K562 (cell line): ENCODE measurements at regions not wholly inside any gene's neighbourhood (a gene's known extent, or its start where the extent isn't known, plus 50 kb on each side); places are given as distances from the start of the nearest gene placed in this dataset.

ENCODE experiments used
- HMBOX1 ChIP-seq: sonication (generic); IDR thresholded peaks from 2 replicates; pipeline ENCODE4 v1.6.1; 2016
- MAFG ChIP-seq: fragments of 450-650 bp; conservative IDR thresholded peaks from 2 replicates; pipeline ENCODE4 v1.6.1; 2016; ENCODE audit warnings: missing genetic modification characterization, missing compliant biosample characterization
- MCM3 ChIP-seq: fragments of 450-650 bp; IDR thresholded peaks from 2 replicates; pipeline ENCODE4 v1.6.1; 2016
- MTF1 ChIP-seq: fragments of 250-450 bp; sonication (Bioruptor Pico); IDR thresholded peaks from 2 replicates; pipeline ENCODE4 v1.9.0; 2021; ENCODE audit warnings: moderate library complexity, mild to moderate bottlenecking, inconsistent platforms, borderline replicate concordance
- NFE2L1 ChIP-seq: fragments of 450-650 bp; IDR thresholded peaks from 2 replicates; pipeline ENCODE4 v1.6.1; 2016; ENCODE audit warnings: missing genetic modification characterization, low read depth, mild to moderate bottlenecking, missing compliant biosample characterization, moderate library complexity, borderline replicate concordance
- POLR2G ChIP-seq: fragments of 200-400 bp; formaldehyde crosslinking; IDR thresholded peaks from 2 replicates; pipeline ENCODE4 v1.6.1; 2017; ENCODE audit warnings: low read depth, mild to moderate bottlenecking, antibody characterized with exemption, low read length, moderate library complexity
- SNRNP70 ChIP-seq: fragments of 200-400 bp; formaldehyde crosslinking; optimal IDR thresholded peaks from 2 replicates; pipeline ENCODE3; 2017; ENCODE audit warnings: low read depth, low read length
- SP2 ChIP-seq: IDR thresholded peaks from 2 replicates; pipeline ENCODE4 v1.6.1; 2011; ENCODE audit warnings: mild to moderate bottlenecking, low read depth, low read length, moderate library complexity; ENCODE audit not compliant: poor library complexity, severe bottlenecking; ENCODE audit errors: extremely low read depth
- SRSF3 ChIP-seq: fragments of 200-400 bp; formaldehyde crosslinking; IDR thresholded peaks from 2 replicates; pipeline ENCODE4 v1.6.1; 2016; ENCODE audit warnings: mild to moderate bottlenecking, low read length, moderate library complexity; ENCODE audit not compliant: insufficient read depth
- TAF15 ChIP-seq: fragments of 200-400 bp; formaldehyde crosslinking; IDR thresholded peaks from 2 replicates; pipeline ENCODE4 v1.6.1; 2017; ENCODE audit warnings: mild to moderate bottlenecking, low read depth, low read length, moderate library complexity
- ZNF766 ChIP-seq: fragments of 200-800 bp; sonication (Bioruptor generic); conservative IDR thresholded peaks from 2 replicates; pipeline ENCODE4 v1.6.1; 2016; ENCODE audit warnings: missing genetic modification characterization, missing compliant biosample characterization
- TF ChIP-seq, protein P1 (sequence below), 2 experiments: fragments of 450-650 bp; IDR thresholded peaks; 2 replicates each; pipeline ENCODE4 v1.6.1; 2016; ENCODE audit warnings: mild to moderate bottlenecking in 2 of 2, borderline replicate concordance in 1 of 2, low read depth in 1 of 2, moderate library complexity in 1 of 2
- TF ChIP-seq, protein P2 (sequence below), 2 experiments: fragments of 250-450 bp in 1 of 2; fragments of 450-650 bp in 1 of 2; sonication (Bioruptor Pico) in 1 of 2; IDR thresholded peaks; 2 replicates each; pipeline versions ENCODE4 v1.6.1 to v1.8.0; 2016 to 2021; ENCODE audit warnings: mild to moderate bottlenecking in 2 of 2, moderate library complexity in 2 of 2, missing compliant biosample characterization in 1 of 2, missing genetic modification characterization in 1 of 2

- TF ChIP-seq, protein P1, sequence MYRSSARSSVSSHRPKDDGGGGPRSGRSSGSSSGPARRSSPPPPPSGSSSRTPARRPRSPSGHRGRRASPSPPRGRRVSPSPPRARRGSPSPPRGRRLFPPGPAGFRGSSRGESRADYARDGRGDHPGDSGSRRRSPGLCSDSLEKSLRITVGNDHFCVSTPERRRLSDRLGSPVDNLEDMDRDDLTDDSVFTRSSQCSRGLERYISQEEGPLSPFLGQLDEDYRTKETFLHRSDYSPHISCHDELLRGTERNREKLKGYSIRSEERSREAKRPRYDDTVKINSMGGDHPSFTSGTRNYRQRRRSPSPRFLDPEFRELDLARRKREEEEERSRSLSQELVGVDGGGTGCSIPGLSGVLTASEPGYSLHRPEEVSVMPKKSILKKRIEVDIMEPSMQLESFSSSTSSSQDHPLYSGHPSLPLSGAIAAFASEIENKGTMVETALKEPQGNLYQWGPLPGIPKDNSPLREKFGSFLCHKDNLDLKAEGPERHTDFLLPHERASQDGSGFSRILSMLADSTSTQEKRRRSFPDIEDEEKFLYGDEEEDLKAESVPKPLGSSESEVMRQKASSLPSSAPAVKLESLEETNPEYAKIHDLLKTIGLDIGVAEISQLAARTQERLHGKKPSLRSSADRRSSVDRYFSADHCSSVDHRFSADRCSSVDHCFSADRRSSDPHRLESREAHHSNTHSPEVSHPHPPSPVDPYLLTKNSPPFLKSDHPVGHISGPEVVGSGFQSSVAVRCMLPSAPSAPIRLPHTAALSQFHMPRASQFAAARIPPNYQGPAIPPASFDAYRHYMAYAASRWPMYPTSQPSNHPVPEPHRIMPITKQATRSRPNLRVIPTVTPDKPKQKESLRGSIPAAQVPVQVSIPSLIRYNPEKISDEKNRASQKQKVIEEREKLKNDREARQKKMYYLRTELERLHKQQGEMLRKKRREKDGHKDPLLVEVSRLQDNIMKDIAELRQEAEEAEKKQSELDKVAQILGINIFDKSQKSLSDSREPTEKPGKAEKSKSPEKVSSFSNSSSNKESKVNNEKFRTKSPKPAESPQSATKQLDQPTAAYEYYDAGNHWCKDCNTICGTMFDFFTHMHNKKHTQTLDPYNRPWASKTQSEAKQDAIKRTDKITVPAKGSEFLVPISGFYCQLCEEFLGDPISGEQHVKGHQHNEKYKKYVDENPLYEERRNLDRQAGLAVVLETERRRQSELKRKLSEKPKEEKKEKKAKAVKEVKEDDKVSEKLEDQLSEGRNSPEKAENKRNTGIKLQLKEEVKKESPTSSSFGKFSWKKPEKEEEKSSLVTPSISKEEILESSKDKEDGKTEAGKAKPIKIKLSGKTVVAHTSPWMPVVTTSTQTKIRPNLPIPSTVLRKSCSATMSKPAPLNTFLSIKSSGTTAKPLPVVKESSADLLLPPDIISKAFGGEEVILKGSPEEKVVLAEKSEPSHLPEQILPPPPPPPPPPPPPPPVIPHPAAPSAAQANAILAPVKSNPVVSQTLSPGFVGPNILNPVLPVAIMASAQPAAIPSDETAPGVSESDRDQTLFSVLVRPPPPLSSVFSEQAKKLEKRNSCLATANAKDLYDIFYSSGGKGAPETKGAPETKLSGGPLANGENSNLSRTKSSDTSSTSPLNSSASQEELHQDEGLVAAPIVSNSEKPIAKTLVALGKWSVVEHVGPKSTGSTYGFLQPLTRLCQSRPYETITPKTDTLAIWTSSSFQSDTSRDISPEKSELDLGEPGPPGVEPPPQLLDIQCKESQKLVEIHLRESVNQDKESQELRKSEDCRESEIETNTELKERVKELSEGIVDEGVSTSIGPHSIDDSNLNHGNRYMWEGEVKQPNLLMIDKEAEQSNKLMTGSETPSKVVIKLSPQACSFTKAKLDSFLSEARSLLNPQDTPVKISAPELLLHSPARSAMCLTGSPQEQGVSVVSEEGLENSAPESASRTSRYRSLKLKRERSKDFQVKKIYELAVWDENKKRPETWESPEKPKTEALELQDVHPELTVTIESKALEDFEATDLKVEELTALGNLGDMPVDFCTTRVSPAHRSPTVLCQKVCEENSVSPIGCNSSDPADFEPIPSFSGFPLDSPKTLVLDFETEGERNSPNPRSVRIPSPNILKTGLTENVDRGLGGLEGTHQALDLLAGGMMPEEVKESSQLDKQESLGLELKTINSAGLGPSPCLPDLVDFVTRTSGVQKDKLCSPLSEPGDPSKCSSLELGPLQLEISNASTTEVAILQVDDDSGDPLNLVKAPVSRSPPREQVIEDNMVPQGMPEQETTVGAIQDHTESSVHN (IDR thresholded peaks at IDR 0.05; ENCODE audit: borderline replicate concordance in 1 of 2, low read depth in 1 of 2), result no peak
- TF ChIP-seq POLR2G, result no peak
- TF ChIP-seq MCM3, result no peak
- no peak for TF ChIP-seq TAF15
- TF ChIP-seq, protein P2, sequence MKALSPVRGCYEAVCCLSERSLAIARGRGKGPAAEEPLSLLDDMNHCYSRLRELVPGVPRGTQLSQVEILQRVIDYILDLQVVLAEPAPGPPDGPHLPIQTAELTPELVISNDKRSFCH (CRISPR knock-in tag; IDR thresholded peaks at IDR 0.05), result no peak
- TF ChIP-seq, protein P2 (tag; IDR thresholded peaks at IDR 0.05), result no peak
- TF ChIP-seq HMBOX1, result no peak
- TF ChIP-seq MTF1 (CRISPR knock-in tag), result no peak
- TF ChIP-seq MAFG (tag), result no peak
- no peak for TF ChIP-seq SNRNP70
- no peak for TF ChIP-seq NFE2L1
- TF ChIP-seq SRSF3, result no peak
- no peak for TF ChIP-seq ZNF766
- TF ChIP-seq SP2, result no peak
Measured at GRCh38 chr6:144896289-144896688, 611.2 kb downstream of the UTRN start (continued).
